GM12878 (cell line): ENCODE measurements at regions not wholly inside any gene's neighbourhood (a gene's known extent, or its start where the extent isn't known, plus 50 kb on each side); places are given as distances from the start of the nearest gene placed in this dataset.

Experiments used
- ATAC-seq: fragments of 200-7000 bp; cut with Tn5 transposase; 3 replicates; pipeline ENCODE4 v1.9.1; 2020; ENCODE audit warnings: mild to moderate bottlenecking, moderate library complexity
- BruUV-seq: library from RNA; stranded (reverse); fragments of 400-500 nt; replicated peaks from 2 replicates; lab custom pipeline; 2021; lab: Mats Ljungman, UMichigan
- CTCF ChIA-PET: fragments of 300-600 bp; sonication (Branson Sonifier 250); formaldehyde crosslinking; extraction: SDS; loops from one replicate; lab custom pipeline; 2021; ENCODE audit warnings: inconsistent platforms; lab: Yijun Ruan, JAX
- POLR2A ChIA-PET: fragments of 350-600 bp; formaldehyde crosslinking; extraction: SDS; loops from one replicate; lab custom pipeline; 2021; ENCODE audit warnings: inconsistent platforms; lab: Charles Lee
- RAD21 ChIA-PET: fragments of 300-600 bp; sonication (Branson Sonifier 250); formaldehyde crosslinking; loops from one replicate; lab custom pipeline; 2023; ENCODE audit warnings: antibody characterized with exemption; ENCODE audit not compliant: unreplicated experiment; lab: Charles Lee
- SMC1A ChIA-PET: fragments of 300-600 bp; sonication (Branson Sonifier 250); formaldehyde crosslinking; loops from one replicate; lab custom pipeline; 2023; ENCODE audit not compliant: unreplicated experiment, uncharacterized antibody; lab: Charles Lee
- DNase-seq: peaks from one replicate; pipeline ENCODE4 v3.0.0-alpha.2; 2011; ENCODE audit warnings: low read depth, low spot score
- FAIRE-seq: peaks from 3 replicates; lab custom pipeline; 2011; peaks lifted over from hg19 to GRCh38; lab: Jason Lieb, UNC
- H2AFZ ChIP-seq: 2 replicates; pipeline ENCODE4 v1.6.0; 2011; ENCODE audit warnings: low read depth, low read length, control low read depth; ENCODE audit not compliant: control insufficient read depth
- H3K27ac ChIP-seq: 2 replicates; pipeline ENCODE4 v1.5.1; 2011; ENCODE audit warnings: control low read depth; ENCODE audit not compliant: control insufficient read depth, insufficient read depth
- H3K27me3 ChIP-seq, 2 experiments: replicated peaks in 1 of 2; 2 replicates each; pipeline versions ENCODE4 v1.6.0 to v1.6.1; 2011; ENCODE audit warnings: low read length in 1 of 2; ENCODE audit not compliant: control insufficient read depth in 2 of 2, insufficient read depth in 2 of 2
- H3K36me3 ChIP-seq, 2 experiments: 2 replicates each; pipeline ENCODE4 v1.5.1; 2011; ENCODE audit warnings: low read length in 1 of 2; ENCODE audit not compliant: control insufficient read depth in 2 of 2, insufficient read depth in 2 of 2
- H3K4me1 ChIP-seq: 2 replicates; pipeline ENCODE4 v1.6.1; 2011; ENCODE audit warnings: mild to moderate bottlenecking, low read length, moderate library complexity, mixed read lengths; ENCODE audit not compliant: control insufficient read depth, insufficient read depth
- H3K4me2 ChIP-seq: 2 replicates; pipeline ENCODE4 v1.6.0; 2011; ENCODE audit warnings: control low read depth; ENCODE audit not compliant: control insufficient read depth, insufficient read depth
- H3K4me3 ChIP-seq: fragments of 200-600 bp; sonication (generic); 2 replicates; pipeline ENCODE4 v1.5.1; 2016
- H3K79me2 ChIP-seq: 2 replicates; pipeline ENCODE4 v1.6.0; 2011; ENCODE audit warnings: low read length; ENCODE audit not compliant: control insufficient read depth, insufficient read depth
- H3K9ac ChIP-seq: 2 replicates; pipeline ENCODE4 v1.8.0; 2011; ENCODE audit warnings: low read length, control low read depth, mixed read lengths; ENCODE audit not compliant: control insufficient read depth, insufficient read depth
- H3K9me3 ChIP-seq: replicated peaks from 3 replicates; pipeline ENCODE4 v1.5.1; 2011; ENCODE audit warnings: mild to moderate bottlenecking, low read length; ENCODE audit not compliant: control insufficient read depth, insufficient read depth
- H4K20me1 ChIP-seq: 2 replicates; pipeline ENCODE4 v1.6.0; 2011; ENCODE audit not compliant: control insufficient read depth, insufficient read depth
- EP300 ChIP-seq, 2 experiments: fragments of 150-350 bp in 1 of 2; IDR thresholded peaks; 2 replicates each; pipeline ENCODE4 v1.6.1; 2011 to 2012; ENCODE audit warnings: low read depth in 2 of 2, low read length in 2 of 2, borderline replicate concordance in 1 of 2, improper control_type of control experiment in 1 of 2, inconsistent platforms in 1 of 2; ENCODE audit not compliant: control insufficient read depth in 1 of 2
- HSF1 ChIP-seq: fragments of 150-350 bp; IDR thresholded peaks from 2 replicates; pipeline ENCODE4 v1.6.1; 2014; ENCODE audit warnings: mild to moderate bottlenecking, low read depth, low read length
- IKZF2 ChIP-seq, 2 experiments: fragments of 450-650 bp; IDR thresholded peaks; 2 replicates each; pipeline ENCODE4 v1.6.1; 2017; ENCODE audit warnings: mild to moderate bottlenecking in 2 of 2, moderate library complexity in 2 of 2
- MEF2A ChIP-seq: IDR thresholded peaks from 2 replicates; pipeline ENCODE4 v1.6.1; 2011; ENCODE audit warnings: low read depth, mild to moderate bottlenecking, low read length, moderate library complexity; ENCODE audit not compliant: insufficient read depth
- MXI1 ChIP-seq: fragments of 150-350 bp; IDR thresholded peaks from 2 replicates; pipeline ENCODE4 v1.6.1; 2011; ENCODE audit warnings: low read depth, mild to moderate bottlenecking, inconsistent platforms, low read length, improper control_type of control experiment
- NFXL1 ChIP-seq: fragments of 450-650 bp; IDR thresholded peaks from 2 replicates; pipeline ENCODE4 v1.6.1; 2017; ENCODE audit warnings: antibody characterized with exemption, mild to moderate bottlenecking, borderline replicate concordance
- NR2C2 ChIP-seq: IDR thresholded peaks from 2 replicates; pipeline ENCODE4 v1.6.1; 2011; ENCODE audit warnings: borderline replicate concordance, low read depth; ENCODE audit not compliant: control insufficient read depth, insufficient read length
- RBBP5 ChIP-seq: fragments of 200-600 bp; sonication (generic); conservative IDR thresholded peaks from 2 replicates; pipeline ENCODE4 v1.6.1; 2016
- RUNX3 ChIP-seq: IDR thresholded peaks from 2 replicates; pipeline ENCODE4 v1.6.1; 2012; ENCODE audit warnings: low read length, inconsistent platforms
- SMAD5 ChIP-seq: IDR thresholded peaks from 2 replicates; pipeline ENCODE4 v1.6.1; 2016; ENCODE audit warnings: antibody characterized with exemption, low read depth
- SPI1 ChIP-seq: IDR thresholded peaks from 2 replicates; pipeline ENCODE4 v1.6.1; 2011; ENCODE audit warnings: low read depth, mild to moderate bottlenecking, low read length, moderate library complexity, borderline replicate concordance; ENCODE audit not compliant: insufficient read depth
- TCF7 ChIP-seq: IDR thresholded peaks from 2 replicates; pipeline ENCODE4 v1.6.1; 2014; ENCODE audit warnings: antibody characterized with exemption, borderline replicate concordance
- ZNF622 ChIP-seq: fragments of 450-650 bp; IDR thresholded peaks from 2 replicates; pipeline ENCODE4 v1.6.1; 2017; ENCODE audit warnings: mild to moderate bottlenecking, inconsistent platforms
- in situ Hi-C: fragments of 300-500 bp; cut with MboI; formaldehyde crosslinking; loops from 9 replicates; pipeline ENCODE4 v1.14.3; 2018; ENCODE audit warnings: mixed read lengths
- intact Hi-C: fragments of 100-400 bp; cut with micrococcal nuclease; formaldehyde crosslinking; loops from one replicate; pipeline ENCODE4 v1.14.2; 2022; ENCODE audit not compliant: unreplicated experiment

- BruUV-seq: no TSS peak
- no peaks in the 10 kb centered on the region for H3K36me3 ChIP-seq
- H3K9ac ChIP-seq: no peak overlapping the region
- ChIA-PET RAD21 (no interaction called here), CTCF (interaction anchor here (0.9 to 1.6 kb wide), 2 partner anchors 21 to 189 kb away, joined by 3 read pairs; no protein-coding TSS in a partner anchor), SMC1A (interaction anchor here (0.6 kb wide), 1 partner anchor 50 kb away, joined by 3 read pairs; no protein-coding TSS in a partner anchor), POLR2A (no interaction called here)
- H4K20me1 ChIP-seq: no peaks in the 10 kb centered on the region
- no peak overlapping the region for H3K4me3 ChIP-seq
- H3K27ac ChIP-seq: no peak overlapping the region
- intact Hi-C loops: no loop called here
- TF ChIP-seq MXI1 (no peak), IKZF2 (IDR thresholded peaks at IDR 0.05) (no peak), SMAD5 (no peak), NR2C2 (no peak), ZNF622 (no peak), RUNX3 (no peak), MEF2A (no peak), NFXL1 (no peak), EP300 (IDR thresholded peaks at IDR 0.05; ENCODE audit: borderline replicate concordance in 1 of 2, control insufficient read depth in 1 of 2, low read depth in 2 of 2, low read length in 2 of 2) (no peak)
- no peak for DNase-seq
- H2AFZ ChIP-seq: no peak overlapping the region
- no peak for FAIRE-seq
- no peak for ATAC-seq
- no peaks in the 10 kb centered on the region for H3K9me3 ChIP-seq
- in situ Hi-C loops: no loop called here
- H3K79me2 ChIP-seq: no peaks in the 10 kb centered on the region
- no peaks in the 10 kb centered on the region for H3K4me1 ChIP-seq
- H3K27me3 ChIP-seq: no peaks in the 10 kb centered on the region
- H3K4me2 ChIP-seq: no peak overlapping the region
These were observed 201.8 kb upstream of the WDFY3 start for GRCh38 chr4:85168234-85168834.

- intact Hi-C loops: no loop called here
- no peaks in the 10 kb centered on the region for H4K20me1 ChIP-seq
- no peak for TF ChIP-seq TCF7
- no peak for TF ChIP-seq HSF1
- no peak for TF ChIP-seq RBBP5
- no peak for TF ChIP-seq SPI1
- no peak for ATAC-seq
- CTCF ChIA-PET: no interaction called here
- no TSS peak for BruUV-seq
- no peak overlapping the region for H2AFZ ChIP-seq
- no peak overlapping the region for H3K4me3 ChIP-seq
- no peak overlapping the region for H3K9ac ChIP-seq
- no peaks in the 10 kb centered on the region for H3K27me3 ChIP-seq
- H3K27ac ChIP-seq: no peak overlapping the region
- no peaks in the 10 kb centered on the region for H3K79me2 ChIP-seq
- H3K36me3 ChIP-seq: no peaks in the 10 kb centered on the region
- no peak for FAIRE-seq
- SMC1A ChIA-PET: no interaction called here
- H3K4me2 ChIP-seq: no peak overlapping the region
- H3K9me3 ChIP-seq: no peaks in the 10 kb centered on the region
- RAD21 ChIA-PET: no interaction called here
- no peak for DNase-seq
- in situ Hi-C loops: no loop called here
- no peaks in the 10 kb centered on the region for H3K4me1 ChIP-seq
- POLR2A ChIA-PET: no interaction called here
These were observed 203.8 kb upstream of the WDFY3 start for GRCh38 chr4:85170241-85170640.
